Liver (tissue), 8 donors: ENCODE measurements at regions not wholly inside any gene's neighbourhood (a gene's known extent, or its start where the extent isn't known, plus 50 kb on each side); places are given as distances from the start of the nearest gene placed in this dataset.

Experiments
- DNase-seq: peaks from one replicate; pipeline ENCODE4 v3.0.0-alpha.2; 2017; ENCODE audit warnings: low spot score
- H3K27ac ChIP-seq, 2 donors: one replicate each; pipeline ENCODE4 v1.7.0; 2013; ENCODE audit warnings: inconsistent platforms in 2 of 2, low read length in 2 of 2, control low read depth in 1 of 2, low read depth in 1 of 2, mild to moderate bottlenecking in 1 of 2
- H3K27me3 ChIP-seq, 4 donors: one replicate each; pipeline versions ENCODE4 v1.6.1 to v1.7.0; 2013; ENCODE audit warnings: low read length in 3 of 4, inconsistent platforms in 1 of 4, mild to moderate bottlenecking in 1 of 4, moderate library complexity in 1 of 4; ENCODE audit not compliant: control insufficient read depth in 4 of 4, insufficient read depth in 4 of 4
- H3K36me3 ChIP-seq, 4 donors: one replicate each; pipeline versions ENCODE4 v1.6.1 to v1.7.0; 2013; ENCODE audit warnings: low read length in 3 of 4, mild to moderate bottlenecking in 3 of 4, low read depth in 1 of 4, moderate library complexity in 1 of 4; ENCODE audit not compliant: control insufficient read depth in 4 of 4, insufficient read depth in 3 of 4
- H3K4me1 ChIP-seq, 4 donors: one replicate each; pipeline versions ENCODE4 v1.6.1 to v1.7.0; 2013; ENCODE audit warnings: low read length in 3 of 4, mild to moderate bottlenecking in 3 of 4, moderate library complexity in 1 of 4; ENCODE audit not compliant: control insufficient read depth in 4 of 4, insufficient read depth in 4 of 4
- H3K4me3 ChIP-seq, 3 donors: one replicate each; pipeline versions ENCODE4 v1.6.1 to v1.7.0; 2013; ENCODE audit warnings: low read length in 3 of 3, control low read depth in 1 of 3, low read depth in 1 of 3, mild to moderate bottlenecking in 1 of 3
- H3K9ac ChIP-seq, 2 donors: one replicate each; pipeline ENCODE4 v1.7.0; 2013; ENCODE audit warnings: low read length in 2 of 2, mild to moderate bottlenecking in 2 of 2, moderate library complexity in 2 of 2, control low read depth in 1 of 2, low read depth in 1 of 2
- H3K9me3 ChIP-seq, 4 donors: one replicate each; pipeline versions ENCODE4 v1.6.1 to v1.7.0; 2013; ENCODE audit warnings: low read length in 3 of 4; ENCODE audit not compliant: control insufficient read depth in 4 of 4
- ATF3 ChIP-seq: IDR thresholded peaks from 2 replicates; pipeline ENCODE4 v1.6.1; 2016; ENCODE audit warnings: antibody characterized with exemption
- CTCF ChIP-seq: fragments of 150-350 bp; IDR thresholded peaks from 2 replicates; pipeline ENCODE4 v1.5.1; 2017; ENCODE audit warnings: improper control_type of control experiment, low read depth, low read length; ENCODE audit not compliant: missing input control
- EGR1 ChIP-seq, 2 donors: IDR thresholded peaks; 2 replicates each; pipeline ENCODE4 v1.6.1; 2016 to 2018; ENCODE audit warnings: antibody characterized with exemption in 2 of 2, low read depth in 2 of 2
- FOXA1 ChIP-seq: IDR thresholded peaks from 2 replicates; pipeline ENCODE4 v1.6.1; 2016; ENCODE audit warnings: antibody characterized with exemption
- FOXA2 ChIP-seq: IDR thresholded peaks from 2 replicates; pipeline ENCODE4 v1.6.1; 2016; ENCODE audit warnings: antibody characterized with exemption
- GABPA ChIP-seq, 2 donors: IDR thresholded peaks in 1 of 2; conservative IDR thresholded peaks in 1 of 2; 2 replicates each; pipeline ENCODE4 v1.6.1; 2016; ENCODE audit warnings: antibody characterized with exemption in 2 of 2, mild to moderate bottlenecking in 1 of 2, moderate library complexity in 1 of 2
- HNF4A ChIP-seq, 2 donors: conservative IDR thresholded peaks; 2 replicates each; pipeline ENCODE4 v1.6.1; 2016; ENCODE audit warnings: antibody characterized with exemption in 2 of 2, mild to moderate bottlenecking in 2 of 2
- HNF4G ChIP-seq: IDR thresholded peaks from 2 replicates; pipeline ENCODE4 v1.6.1; 2016; ENCODE audit warnings: antibody characterized with exemption
- JUND ChIP-seq, 2 donors: IDR thresholded peaks; 2 replicates each; pipeline ENCODE4 v1.6.1; 2016; ENCODE audit warnings: antibody characterized with exemption in 2 of 2
- MAX ChIP-seq: IDR thresholded peaks from 2 replicates; pipeline ENCODE4 v1.6.1; 2016; ENCODE audit warnings: antibody characterized with exemption
- NR2F2 ChIP-seq: IDR thresholded peaks from 2 replicates; pipeline ENCODE4 v1.6.1; 2016; ENCODE audit warnings: antibody characterized with exemption
- RAD21 ChIP-seq, 2 donors: IDR thresholded peaks; 2 replicates each; pipeline ENCODE4 v1.6.1; 2016; ENCODE audit warnings: antibody characterized with exemption in 2 of 2, mild to moderate bottlenecking in 2 of 2
- REST ChIP-seq: IDR thresholded peaks from 2 replicates; pipeline ENCODE4 v1.6.1; 2016; ENCODE audit warnings: antibody characterized with exemption, mild to moderate bottlenecking
- RXRA ChIP-seq, 2 donors: IDR thresholded peaks; 2 replicates each; pipeline ENCODE4 v1.6.1; 2017 to 2018; ENCODE audit warnings: antibody characterized with exemption in 2 of 2, mild to moderate bottlenecking in 1 of 2
- SP1 ChIP-seq: IDR thresholded peaks from 2 replicates; pipeline ENCODE4 v1.6.1; 2018; ENCODE audit warnings: antibody characterized with exemption, mild to moderate bottlenecking
- TAF1 ChIP-seq: conservative IDR thresholded peaks from 2 replicates; pipeline ENCODE4 v1.6.1; 2016; ENCODE audit warnings: antibody characterized with exemption, mild to moderate bottlenecking
- YY1 ChIP-seq: IDR thresholded peaks from 2 replicates; pipeline ENCODE4 v1.6.1; 2016; ENCODE audit warnings: antibody characterized with exemption, mild to moderate bottlenecking
- ZBTB33 ChIP-seq: IDR thresholded peaks from 2 replicates; pipeline ENCODE4 v1.6.1; 2016; ENCODE audit warnings: antibody characterized with exemption
- WGBS: extraction: QIAGEN DNeasy Blood & Tissue Kit; methylation state at CpG from one replicate; pipeline ENCODE4 v1.1.7; 2013; 5-methylcytosine and 5-hydroxymethylcytosine counted together
- donor health status: healthy.
- donor health status: healthy.
- donor health status: healthy.
- donor health status: healthy.
- donor health status: healthy.

- no peak overlapping the region for H3K27ac ChIP-seq
- no peak for TF ChIP-seq CTCF
- TF ChIP-seq HNF4G, result no peak
- no peak for TF ChIP-seq TAF1
- TF ChIP-seq JUND (IDR thresholded peaks at IDR 0.05), result no peak
- TF ChIP-seq SP1, result no peak
- no peak for TF ChIP-seq ATF3
- no peak for TF ChIP-seq FOXA1
- TF ChIP-seq ZBTB33, result no peak
- TF ChIP-seq FOXA2, result no peak
- TF ChIP-seq EGR1 (IDR thresholded peaks at IDR 0.05; ENCODE audit: low read depth in 2 of 2), result no peak
- no peak for TF ChIP-seq REST
- no peak for TF ChIP-seq YY1
- TF ChIP-seq RXRA (IDR thresholded peaks at IDR 0.05), result no peak
- TF ChIP-seq GABPA (IDR thresholded peaks at IDR 0.05 in 1 of 2, conservative IDR thresholded peaks at IDR 0.05 in 1 of 2), result no peak
- no peak for TF ChIP-seq RAD21 (IDR thresholded peaks at IDR 0.05)
- TF ChIP-seq NR2F2, result no peak
- no peak for TF ChIP-seq HNF4A (conservative IDR thresholded peaks at IDR 0.05)
- TF ChIP-seq MAX, result no peak
These were observed 122.4 kb upstream of the CDH7 start for GRCh38 chr18:65628390-65628789.

GRCh38 chr18:65623676-65624075 lies 127.1 kb upstream of the CDH7 start:
- Histone ChIP-seq H3K4me1 (no peaks in the 10 kb centered on the region), H3K36me3 (no peaks in the 10 kb centered on the region), H3K9ac (no peak overlapping the region), H3K4me3 (no peak overlapping the region), H3K27ac (no peak overlapping the region), H3K9me3 (no peaks in the 10 kb centered on the region), H3K27me3 (no peaks in the 10 kb centered on the region)
- 59% methylated on average over 6 of the region's 6 CpGs for WGBS
- DNase-seq, result no peak
- TF ChIP-seq HNF4G, result no peak
- no peak for TF ChIP-seq ZBTB33
- TF ChIP-seq MAX, result no peak
- TF ChIP-seq ATF3, result no peak
- no peak for TF ChIP-seq GABPA (IDR thresholded peaks at IDR 0.05 in 1 of 2, conservative IDR thresholded peaks at IDR 0.05 in 1 of 2)
- no peak for TF ChIP-seq CTCF
- TF ChIP-seq FOXA1, result no peak
- no peak for TF ChIP-seq NR2F2
- no peak for TF ChIP-seq SP1
- no peak for TF ChIP-seq RXRA (IDR thresholded peaks at IDR 0.05)

More at GRCh38 chr18:65628390-65628789, 122.4 kb upstream of the CDH7 start:
- Histone ChIP-seq H3K4me3 (no peak overlapping the region), H3K27me3 (no peaks in the 10 kb centered on the region), H3K9ac (no peak overlapping the region), H3K9me3 (no peaks in the 10 kb centered on the region), H3K36me3 (no peaks in the 10 kb centered on the region), H3K4me1 (no peaks in the 10 kb centered on the region)
- no peak for DNase-seq
- WGBS, result 70% methylated on average over 1 of the region's 1 CpG
